ENCODE measurements at regions not wholly inside any gene's neighbourhood (a gene's known extent, or its start where the extent isn't known, plus 50 kb on each side); places are given as distances from the start of the nearest gene placed in this dataset.

DNA sequence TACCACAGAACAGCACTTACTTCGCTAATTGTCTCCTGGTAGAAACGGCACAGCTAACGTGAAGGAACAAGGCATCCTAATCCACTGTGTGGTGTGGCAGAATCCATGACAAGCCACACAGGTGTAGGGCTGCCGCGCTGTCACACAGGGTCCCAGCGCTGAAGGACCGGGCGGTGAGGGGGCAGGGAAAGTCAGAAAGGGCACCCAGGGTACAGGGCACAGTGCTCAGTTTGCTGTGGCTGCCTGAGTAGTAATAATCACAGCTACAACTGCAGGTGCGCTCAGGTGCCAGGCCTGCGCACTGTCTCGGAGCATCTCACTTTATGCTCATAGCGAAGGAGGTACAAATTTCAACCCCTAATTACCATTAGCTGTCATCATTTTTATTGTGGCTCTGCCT is 55.2 kb upstream of the CAB39 start:
- no peaks in the 10 kb centered on the region for H3F3A ChIP-seq (replicated peaks; ENCODE audit: insufficient read depth)
- no peaks in the 10 kb centered on the region for H3K9me2 ChIP-seq
- DNase-seq: no peak
- H3K4me3 ChIP-seq (ENCODE audit: low read depth in 2 of 2, low read length in 1 of 2): no peak overlapping the region
- H3K27me3 ChIP-seq (ENCODE audit: insufficient read depth): no peaks in the 10 kb centered on the region
- H3K9me3 ChIP-seq: no peaks in the 10 kb centered on the region
- no peaks in the 10 kb centered on the region; a peak in 1 of 4 replicates for H3K4me1 ChIP-seq (ENCODE audit: control insufficient read depth in 1 of 2, insufficient read depth in 2 of 2, low read depth in 1 of 2, low read length in 1 of 2)
- H4K20me1 ChIP-seq (ENCODE audit: insufficient read depth): no peaks in the 10 kb centered on the region
- TF ChIP-seq, protein P1, sequence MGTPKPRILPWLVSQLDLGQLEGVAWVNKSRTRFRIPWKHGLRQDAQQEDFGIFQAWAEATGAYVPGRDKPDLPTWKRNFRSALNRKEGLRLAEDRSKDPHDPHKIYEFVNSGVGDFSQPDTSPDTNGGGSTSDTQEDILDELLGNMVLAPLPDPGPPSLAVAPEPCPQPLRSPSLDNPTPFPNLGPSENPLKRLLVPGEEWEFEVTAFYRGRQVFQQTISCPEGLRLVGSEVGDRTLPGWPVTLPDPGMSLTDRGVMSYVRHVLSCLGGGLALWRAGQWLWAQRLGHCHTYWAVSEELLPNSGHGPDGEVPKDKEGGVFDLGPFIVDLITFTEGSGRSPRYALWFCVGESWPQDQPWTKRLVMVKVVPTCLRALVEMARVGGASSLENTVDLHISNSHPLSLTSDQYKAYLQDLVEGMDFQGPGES (IDR thresholded peaks at IDR 0.05; ENCODE audit: low read depth, low read length): no peak
- TF ChIP-seq, protein P2, sequence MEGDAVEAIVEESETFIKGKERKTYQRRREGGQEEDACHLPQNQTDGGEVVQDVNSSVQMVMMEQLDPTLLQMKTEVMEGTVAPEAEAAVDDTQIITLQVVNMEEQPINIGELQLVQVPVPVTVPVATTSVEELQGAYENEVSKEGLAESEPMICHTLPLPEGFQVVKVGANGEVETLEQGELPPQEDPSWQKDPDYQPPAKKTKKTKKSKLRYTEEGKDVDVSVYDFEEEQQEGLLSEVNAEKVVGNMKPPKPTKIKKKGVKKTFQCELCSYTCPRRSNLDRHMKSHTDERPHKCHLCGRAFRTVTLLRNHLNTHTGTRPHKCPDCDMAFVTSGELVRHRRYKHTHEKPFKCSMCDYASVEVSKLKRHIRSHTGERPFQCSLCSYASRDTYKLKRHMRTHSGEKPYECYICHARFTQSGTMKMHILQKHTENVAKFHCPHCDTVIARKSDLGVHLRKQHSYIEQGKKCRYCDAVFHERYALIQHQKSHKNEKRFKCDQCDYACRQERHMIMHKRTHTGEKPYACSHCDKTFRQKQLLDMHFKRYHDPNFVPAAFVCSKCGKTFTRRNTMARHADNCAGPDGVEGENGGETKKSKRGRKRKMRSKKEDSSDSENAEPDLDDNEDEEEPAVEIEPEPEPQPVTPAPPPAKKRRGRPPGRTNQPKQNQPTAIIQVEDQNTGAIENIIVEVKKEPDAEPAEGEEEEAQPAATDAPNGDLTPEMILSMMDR (IDR thresholded peaks at IDR 0.05): no peak
- no peak for TF ChIP-seq NRF1 (IDR thresholded peaks at IDR 0.05; ENCODE audit: low read depth, low read length)
- TF ChIP-seq SIN3A (IDR thresholded peaks at IDR 0.05; ENCODE audit: borderline replicate concordance, low read depth, low read length): no peak
- TF ChIP-seq EZH2phosphoT487 (IDR thresholded peaks at IDR 0.05; ENCODE audit: borderline replicate concordance, low read depth): no peak
- TF ChIP-seq MEF2A (IDR thresholded peaks at IDR 0.05; ENCODE audit: borderline replicate concordance, low read depth): no peak
- no peak for TF ChIP-seq RXRA (IDR thresholded peaks at IDR 0.05; ENCODE audit: borderline replicate concordance, low read depth)
- TF ChIP-seq, protein P3, sequence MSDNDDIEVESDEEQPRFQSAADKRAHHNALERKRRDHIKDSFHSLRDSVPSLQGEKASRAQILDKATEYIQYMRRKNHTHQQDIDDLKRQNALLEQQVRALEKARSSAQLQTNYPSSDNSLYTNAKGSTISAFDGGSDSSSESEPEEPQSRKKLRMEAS (IDR thresholded peaks at IDR 0.05; ENCODE audit: low read depth): no peak
- no peak for TF ChIP-seq ELF1 (IDR thresholded peaks at IDR 0.05)
- no peak for TF ChIP-seq FOXJ3 (CRISPR knock-in tag; IDR thresholded peaks at IDR 0.05)
- no peak for TF ChIP-seq FOXM1 (IDR thresholded peaks at IDR 0.05; ENCODE audit: low read depth)
- no peak for TF ChIP-seq RAD21 (IDR thresholded peaks at IDR 0.05; ENCODE audit: low read length)
- TF ChIP-seq MXI1 (IDR thresholded peaks at IDR 0.05; ENCODE audit: low read depth, low read length): no peak
- no peak for TF ChIP-seq TEAD4 (IDR thresholded peaks at IDR 0.05; ENCODE audit: borderline replicate concordance, insufficient read depth)
- TF ChIP-seq SMC3 (IDR thresholded peaks at IDR 0.05; ENCODE audit: low read depth, low read length): no peak
- TF ChIP-seq RFX5 (IDR thresholded peaks at IDR 0.05; ENCODE audit: low read length): no peak
- TF ChIP-seq TCF12 (IDR thresholded peaks at IDR 0.05): no peak
- TF ChIP-seq RCOR1 (IDR thresholded peaks at IDR 0.05; ENCODE audit: low read length): no peak
- no peak overlapping the region for H3K27ac ChIP-seq (ENCODE audit: low read depth in 2 of 2, low read length in 1 of 2)
- 86% methylated on average over 8 of the region's 12 CpGs for WGBS (ENCODE audit: low lambda C conversion rate)
- H3K36me3 ChIP-seq (replicated peaks in 1 of 2; ENCODE audit: control insufficient read depth in 1 of 2, insufficient read depth in 2 of 2, low read length in 1 of 2): no peaks in the 10 kb centered on the region
- no peak overlapping the region for H2AFZ ChIP-seq (ENCODE audit: low read depth)
- no peak overlapping the region for H3K4me2 ChIP-seq
- no peaks in the 10 kb centered on the region for H3K79me2 ChIP-seq (ENCODE audit: insufficient read depth)
- H3K9ac ChIP-seq: no peak overlapping the region
- ChIA-PET POLR2A (no interaction called here), CTCF (no interaction called here)

DNA sequence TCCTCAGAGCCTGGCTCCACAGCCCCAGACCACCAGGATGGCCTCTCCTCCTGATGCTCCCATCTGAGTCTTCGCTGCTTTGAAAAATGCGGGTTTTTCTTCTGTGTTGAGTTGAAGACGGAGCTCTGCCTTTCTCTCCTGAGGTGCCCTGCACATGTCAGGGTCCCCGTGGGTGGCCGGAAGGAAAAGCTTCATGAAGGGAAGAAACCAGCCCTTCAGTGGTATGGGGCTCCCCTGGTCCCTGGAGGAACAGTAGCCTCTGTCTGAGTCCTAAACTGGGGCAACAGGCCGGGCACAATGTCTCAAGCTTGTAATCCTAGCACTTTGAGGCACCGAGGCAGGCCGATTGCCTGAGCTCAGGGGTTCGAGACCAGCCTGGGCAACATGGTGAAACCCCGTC is 54.7 kb upstream of the CAB39 start:
- H3K4me3 ChIP-seq (ENCODE audit: low read depth in 2 of 2, low read length in 1 of 2): no peak overlapping the region
- no peaks in the 10 kb centered on the region for H3K79me2 ChIP-seq (ENCODE audit: insufficient read depth)
- H3K9me2 ChIP-seq: no peaks in the 10 kb centered on the region
- no peaks in the 10 kb centered on the region for H3F3A ChIP-seq (replicated peaks; ENCODE audit: insufficient read depth)
- H3K4me1 ChIP-seq (ENCODE audit: control insufficient read depth in 1 of 2, insufficient read depth in 2 of 2, low read depth in 1 of 2, low read length in 1 of 2): no peaks in the 10 kb centered on the region; a peak in 1 of 4 replicates
- no peaks in the 10 kb centered on the region for H3K9me3 ChIP-seq
- H3K27me3 ChIP-seq (ENCODE audit: insufficient read depth): no peaks in the 10 kb centered on the region
- no peaks in the 10 kb centered on the region for H4K20me1 ChIP-seq (ENCODE audit: insufficient read depth)
- no peak overlapping the region for H3K9ac ChIP-seq
- H3K27ac ChIP-seq (ENCODE audit: low read depth in 2 of 2, low read length in 1 of 2): no peak overlapping the region
- ChIA-PET POLR2A (no interaction called here), CTCF (no interaction called here)
- no peak overlapping the region for H3K4me2 ChIP-seq
- WGBS (ENCODE audit: low lambda C conversion rate): 86% methylated on average over 10 of the region's 10 CpGs
- no peak overlapping the region for H2AFZ ChIP-seq (ENCODE audit: low read depth)
- H3K36me3 ChIP-seq (replicated peaks in 1 of 2; ENCODE audit: control insufficient read depth in 1 of 2, insufficient read depth in 2 of 2, low read length in 1 of 2): no peaks in the 10 kb centered on the region
- DNase-seq: no peak
- TF ChIP-seq RCOR1 (IDR thresholded peaks at IDR 0.05; ENCODE audit: low read length): no peak
- no peak for TF ChIP-seq POLR2AphosphoS5 (IDR thresholded peaks at IDR 0.05; ENCODE audit: low read depth, low read length)
- TF ChIP-seq GABPA (IDR thresholded peaks at IDR 0.05; ENCODE audit: low read depth): no peak
- no peak for TF ChIP-seq MXI1 (IDR thresholded peaks at IDR 0.05; ENCODE audit: low read depth, low read length)
- no peak for TF ChIP-seq FOXJ3 (CRISPR knock-in tag; IDR thresholded peaks at IDR 0.05)
- TF ChIP-seq CHD2 (IDR thresholded peaks at IDR 0.05; ENCODE audit: low read length, partially characterized antibody): no peak
- TF ChIP-seq, protein P4, sequence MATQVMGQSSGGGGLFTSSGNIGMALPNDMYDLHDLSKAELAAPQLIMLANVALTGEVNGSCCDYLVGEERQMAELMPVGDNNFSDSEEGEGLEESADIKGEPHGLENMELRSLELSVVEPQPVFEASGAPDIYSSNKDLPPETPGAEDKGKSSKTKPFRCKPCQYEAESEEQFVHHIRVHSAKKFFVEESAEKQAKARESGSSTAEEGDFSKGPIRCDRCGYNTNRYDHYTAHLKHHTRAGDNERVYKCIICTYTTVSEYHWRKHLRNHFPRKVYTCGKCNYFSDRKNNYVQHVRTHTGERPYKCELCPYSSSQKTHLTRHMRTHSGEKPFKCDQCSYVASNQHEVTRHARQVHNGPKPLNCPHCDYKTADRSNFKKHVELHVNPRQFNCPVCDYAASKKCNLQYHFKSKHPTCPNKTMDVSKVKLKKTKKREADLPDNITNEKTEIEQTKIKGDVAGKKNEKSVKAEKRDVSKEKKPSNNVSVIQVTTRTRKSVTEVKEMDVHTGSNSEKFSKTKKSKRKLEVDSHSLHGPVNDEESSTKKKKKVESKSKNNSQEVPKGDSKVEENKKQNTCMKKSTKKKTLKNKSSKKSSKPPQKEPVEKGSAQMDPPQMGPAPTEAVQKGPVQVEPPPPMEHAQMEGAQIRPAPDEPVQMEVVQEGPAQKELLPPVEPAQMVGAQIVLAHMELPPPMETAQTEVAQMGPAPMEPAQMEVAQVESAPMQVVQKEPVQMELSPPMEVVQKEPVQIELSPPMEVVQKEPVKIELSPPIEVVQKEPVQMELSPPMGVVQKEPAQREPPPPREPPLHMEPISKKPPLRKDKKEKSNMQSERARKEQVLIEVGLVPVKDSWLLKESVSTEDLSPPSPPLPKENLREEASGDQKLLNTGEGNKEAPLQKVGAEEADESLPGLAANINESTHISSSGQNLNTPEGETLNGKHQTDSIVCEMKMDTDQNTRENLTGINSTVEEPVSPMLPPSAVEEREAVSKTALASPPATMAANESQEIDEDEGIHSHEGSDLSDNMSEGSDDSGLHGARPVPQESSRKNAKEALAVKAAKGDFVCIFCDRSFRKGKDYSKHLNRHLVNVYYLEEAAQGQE (IDR thresholded peaks at IDR 0.05; ENCODE audit: low read depth, low read length): no peak
- TF ChIP-seq MEF2A (IDR thresholded peaks at IDR 0.05; ENCODE audit: borderline replicate concordance, low read depth): no peak
